Dedifferentiated amniotic fluid mesenchymal stem cell (primary cell): ENCODE measurements at regions not wholly inside any gene's neighbourhood (a gene's known extent, or its start where the extent isn't known, plus 50 kb on each side); places are given as distances from the start of the nearest gene placed in this dataset.
"Not testable (repeated sequence)": the region's sequence is repeated elsewhere in the genome, so short reads cannot be mapped to it uniquely, and the experiment has no call there.

Source experiments
- DNase-seq: peaks from one replicate; pipeline ENCODE4 v3.0.0-alpha.2; 2016; ENCODE audit errors: extremely low spot score

DNA sequence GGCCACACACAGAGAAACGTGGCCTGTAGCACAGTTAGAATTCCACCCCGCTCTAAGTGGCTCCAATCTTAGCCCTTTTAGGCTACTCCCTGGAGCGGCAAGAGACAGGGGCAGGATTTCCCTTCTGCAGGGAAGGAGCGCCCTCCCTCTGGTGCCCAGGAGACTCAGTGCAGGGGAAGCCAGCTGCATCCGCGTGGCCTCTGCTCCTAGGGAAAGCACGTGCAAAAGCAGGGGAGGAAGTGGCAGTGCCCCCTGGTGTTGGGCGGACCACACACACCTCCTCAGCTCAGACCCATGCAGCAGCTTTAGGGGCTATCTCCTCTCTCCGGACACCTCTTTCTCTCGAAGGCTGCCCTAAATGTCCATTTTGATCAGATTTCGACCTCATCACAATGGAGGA is 50.0 kb downstream of the SPRING1 start:
- no peak for DNase-seq

DNA sequence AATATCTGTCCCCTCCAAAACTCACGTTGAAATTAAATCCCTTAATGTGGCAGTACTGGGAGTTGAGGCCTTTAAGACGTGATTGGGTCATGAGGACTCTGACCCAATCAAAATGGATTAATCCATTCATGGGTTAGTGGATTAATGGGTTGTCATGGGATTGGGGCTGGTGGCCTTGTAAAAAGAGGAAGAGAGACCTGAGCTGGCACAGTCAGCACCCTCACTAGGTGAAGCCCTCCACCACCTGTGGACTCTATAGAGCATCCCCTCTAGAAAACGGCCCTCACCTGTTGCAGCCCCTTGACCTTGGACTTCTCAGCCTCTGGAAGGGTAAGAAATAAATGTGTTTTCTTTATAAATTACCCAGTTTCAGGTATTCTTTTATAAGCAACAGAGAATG is 53.0 kb downstream of the SPRING1 start:
- no peak for DNase-seq

DNA sequence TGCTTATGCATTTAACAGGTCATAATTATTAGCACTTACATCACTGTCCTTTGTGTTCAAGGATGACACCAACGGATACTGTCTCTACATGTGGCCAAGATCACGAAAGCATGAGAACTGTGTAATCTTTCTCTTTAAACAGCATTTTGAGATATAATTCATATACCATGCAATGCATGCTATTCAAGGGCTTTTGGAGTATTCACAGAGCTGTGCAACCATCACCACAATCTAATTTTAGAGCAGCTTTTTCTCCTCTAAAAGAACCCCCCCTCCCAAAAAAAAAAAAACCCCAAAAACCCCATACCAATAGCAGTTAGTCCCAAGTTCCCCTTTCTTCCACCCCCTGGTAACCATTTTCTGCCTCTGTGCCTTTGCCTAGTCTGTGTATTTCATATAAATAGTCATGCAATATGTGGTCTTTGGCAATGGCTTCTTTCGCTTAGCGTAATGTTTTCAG is 60.6 kb downstream of the SPRING1 start:
- DNase-seq: no peak

DNA sequence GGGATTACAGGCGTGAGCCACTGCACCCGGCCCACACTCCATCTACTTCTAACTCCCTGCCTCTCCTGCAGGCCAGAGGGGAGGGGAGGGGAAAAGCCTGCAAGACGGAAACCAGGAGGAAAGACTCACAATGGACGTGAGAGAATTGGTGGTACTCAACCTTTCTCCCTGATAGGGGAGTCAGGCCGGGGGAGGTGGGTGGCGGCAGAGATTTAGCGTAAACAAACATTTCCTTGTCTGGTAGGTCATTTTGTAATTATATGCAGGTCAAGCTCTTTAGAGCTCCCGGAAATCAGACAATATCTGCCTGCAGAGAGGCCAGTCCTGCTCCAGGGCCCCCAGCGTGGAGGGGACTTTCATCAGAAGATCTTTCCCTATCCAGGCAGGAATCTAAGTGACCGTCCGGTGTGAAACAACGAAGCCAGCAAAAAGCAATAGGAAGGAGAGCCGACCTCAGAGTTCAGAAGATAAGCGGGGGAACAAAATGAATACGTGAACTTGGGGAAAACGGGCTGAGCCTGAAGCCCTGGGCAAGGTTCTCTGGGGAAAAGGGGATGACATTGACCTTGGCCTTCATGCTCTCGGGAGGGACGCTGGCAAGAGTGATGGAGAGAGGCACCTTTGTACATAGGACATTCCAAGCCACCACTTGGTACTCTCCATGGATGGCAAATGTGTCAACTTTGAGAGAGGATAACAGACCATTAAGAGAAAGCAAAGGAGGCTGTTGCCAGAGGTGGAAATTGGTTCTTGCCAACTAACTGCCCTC is 62.3 kb downstream of the SPRING1 start:
- no peak for DNase-seq

- DNase-seq: no peak
Observed at GRCh38 chr12:116674643-116675183, 63.2 kb downstream of the SPRING1 start.

- no peak for DNase-seq
Observed at GRCh38 chr12:116673681-116674111, 64.2 kb downstream of the SPRING1 start.

- DNase-seq: no peak
Observed at GRCh38 chr12:116672842-116673516, 64.9 kb downstream of the SPRING1 start.

DNA sequence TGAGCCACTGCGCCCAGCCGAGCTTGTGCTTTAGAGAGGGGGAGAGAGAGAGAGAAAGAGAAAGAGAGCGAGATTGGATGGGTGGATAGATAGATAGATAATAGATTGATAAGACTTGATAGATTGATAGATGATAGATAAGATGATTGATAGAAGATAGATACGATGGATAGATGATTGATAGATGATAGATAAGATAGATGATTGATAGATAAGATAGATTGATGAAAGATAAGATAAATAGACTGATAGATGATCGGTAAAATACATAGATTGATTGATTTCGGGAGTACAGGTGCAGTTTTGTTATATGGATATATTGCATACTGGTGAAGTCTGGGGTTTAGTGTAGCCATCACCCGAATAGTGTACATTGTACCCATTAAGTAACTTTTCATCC is 65.9 kb downstream of the SPRING1 start:
- DNase-seq: no peak

DNA sequence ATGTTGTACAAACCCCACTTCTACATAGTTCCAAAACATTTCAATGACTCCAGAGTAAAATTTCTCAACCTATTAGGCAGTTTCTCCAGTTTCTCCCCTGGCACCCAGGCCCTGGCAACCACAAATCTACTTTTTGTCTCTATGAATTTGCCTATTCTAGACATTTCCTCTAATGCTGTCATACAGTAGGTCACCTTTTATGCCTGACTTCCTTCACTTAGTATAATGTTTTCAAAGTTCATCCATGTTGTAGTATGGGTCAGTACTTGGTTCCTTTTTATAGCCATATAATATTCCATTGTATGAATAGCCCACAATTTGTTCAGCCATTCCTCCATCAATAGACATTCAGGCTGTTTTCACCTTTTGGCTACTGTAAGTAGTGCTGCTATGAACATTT is 67.0 kb downstream of the SPRING1 start:
- DNase-seq: no peak

- no peak for DNase-seq
Observed at GRCh38 chr12:116667752-116668151, 70.1 kb downstream of the SPRING1 start.

DNA sequence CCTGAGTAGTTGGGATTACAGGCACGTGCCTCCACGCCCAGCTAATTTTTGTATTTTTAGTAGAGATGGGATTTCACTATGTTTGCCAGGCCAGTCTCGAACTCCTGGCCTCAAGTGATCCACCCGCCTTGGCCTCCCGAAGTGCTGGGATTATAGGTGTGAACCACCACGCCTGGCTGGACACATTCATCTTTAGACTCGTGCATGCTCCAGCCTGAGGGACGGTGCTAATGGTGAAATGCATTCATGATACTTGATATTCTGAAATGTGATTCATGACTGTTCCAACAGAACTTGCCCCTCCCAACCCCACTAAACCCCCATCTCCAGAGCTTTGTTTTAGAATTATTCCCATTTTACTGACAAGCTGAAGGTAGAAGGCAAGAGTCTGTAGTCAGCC is 71.0 kb downstream of the SPRING1 start:
- DNase-seq: not testable (repeated sequence)

- DNase-seq: no peak
Observed at GRCh38 chr12:116666305-116666673, 71.6 kb downstream of the SPRING1 start.

DNA sequence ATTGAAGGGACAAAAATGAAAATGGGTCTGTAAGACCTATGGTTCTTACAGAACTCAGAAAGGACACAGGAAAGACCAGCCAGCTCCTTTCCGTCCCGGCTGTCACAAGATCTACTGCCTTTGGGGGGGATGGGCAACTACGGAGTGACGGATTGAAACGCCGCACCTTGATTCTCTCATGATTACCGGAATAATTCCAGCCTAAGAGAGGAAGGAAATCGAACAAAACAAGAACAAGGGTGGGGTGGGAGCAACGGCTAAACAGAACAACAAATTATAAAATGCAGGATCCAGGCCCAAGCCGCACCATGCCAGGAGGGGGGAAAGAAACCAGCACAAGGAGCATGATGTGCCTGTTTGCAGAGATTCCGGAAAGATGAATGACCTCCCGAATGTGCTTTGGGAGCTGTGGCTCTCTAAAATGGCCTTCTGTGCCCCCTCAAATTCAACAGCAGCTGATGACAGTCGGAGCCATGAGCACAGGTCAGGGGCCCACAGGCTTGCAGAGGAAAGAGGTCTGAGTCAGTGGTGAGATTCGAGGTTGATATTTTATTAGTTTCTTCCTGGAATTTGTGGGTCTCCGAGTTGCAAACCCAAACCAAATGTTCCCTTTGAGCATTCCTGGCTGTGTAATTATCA is 72.1 kb downstream of the SPRING1 start:
- DNase-seq: no peak

- no peak for DNase-seq
Observed at GRCh38 chr12:116664085-116664484, 73.8 kb downstream of the SPRING1 start.

DNA sequence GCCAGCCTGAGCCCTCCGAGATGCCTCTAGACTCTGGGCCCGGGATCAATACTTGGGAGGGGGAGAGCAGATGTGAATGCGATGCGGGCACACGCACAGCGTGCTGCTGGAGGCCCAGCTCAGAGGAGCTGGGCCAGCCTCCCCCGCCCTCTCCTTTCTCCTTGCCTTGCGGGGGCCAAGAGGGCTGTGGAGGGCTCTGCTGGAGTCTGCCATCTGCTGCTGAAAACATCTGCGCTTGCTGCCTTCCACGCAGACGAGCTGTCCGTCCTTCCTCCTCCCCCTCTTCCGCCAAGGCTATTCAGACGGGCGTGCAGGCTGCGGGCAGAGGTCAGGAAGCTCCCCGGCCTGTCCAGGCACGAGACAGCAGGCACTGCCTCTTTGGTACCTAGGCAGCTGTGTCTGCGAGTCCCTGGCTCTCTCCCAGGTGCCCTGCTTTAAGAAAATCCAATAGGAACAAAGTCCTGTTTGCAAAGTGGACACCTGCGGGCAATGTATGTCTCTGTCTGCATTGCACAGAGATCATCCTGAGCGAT is 75.2 kb downstream of the SPRING1 start:
- no peak for DNase-seq

DNA sequence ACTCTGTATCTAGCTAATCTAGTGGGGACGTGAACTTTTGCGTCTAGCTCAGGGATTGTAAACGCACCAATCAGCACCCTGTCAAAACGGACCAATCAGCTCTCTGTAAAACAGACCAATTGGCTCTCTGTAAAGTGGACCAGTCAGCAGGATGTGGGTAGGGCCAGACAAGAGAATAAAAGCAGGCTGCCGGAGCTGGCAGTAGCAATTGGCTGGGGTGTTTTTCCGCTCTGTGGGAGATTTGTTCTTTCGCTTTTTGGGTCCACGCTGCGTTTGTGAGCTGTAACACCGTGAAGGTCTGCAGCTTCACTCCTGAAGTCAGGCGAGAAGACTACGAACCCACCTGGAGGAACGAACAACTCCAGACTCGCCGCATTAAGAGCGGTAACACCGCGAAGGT is 76.5 kb downstream of the SPRING1 start:
- DNase-seq: no peak

- not testable (repeated sequence) for DNase-seq
Observed at GRCh38 chr12:116660740-116661139, 77.1 kb downstream of the SPRING1 start.

- no peak for DNase-seq
Observed at GRCh38 chr12:116659771-116660481, 77.9 kb downstream of the SPRING1 start.

- no peak for DNase-seq
Observed at GRCh38 chr12:116657921-116658495, 79.9 kb downstream of the SPRING1 start.

GRCh38 chr12:116656306-116656705 is 81.6 kb downstream of the SPRING1 start:
- no peak for DNase-seq

DNA sequence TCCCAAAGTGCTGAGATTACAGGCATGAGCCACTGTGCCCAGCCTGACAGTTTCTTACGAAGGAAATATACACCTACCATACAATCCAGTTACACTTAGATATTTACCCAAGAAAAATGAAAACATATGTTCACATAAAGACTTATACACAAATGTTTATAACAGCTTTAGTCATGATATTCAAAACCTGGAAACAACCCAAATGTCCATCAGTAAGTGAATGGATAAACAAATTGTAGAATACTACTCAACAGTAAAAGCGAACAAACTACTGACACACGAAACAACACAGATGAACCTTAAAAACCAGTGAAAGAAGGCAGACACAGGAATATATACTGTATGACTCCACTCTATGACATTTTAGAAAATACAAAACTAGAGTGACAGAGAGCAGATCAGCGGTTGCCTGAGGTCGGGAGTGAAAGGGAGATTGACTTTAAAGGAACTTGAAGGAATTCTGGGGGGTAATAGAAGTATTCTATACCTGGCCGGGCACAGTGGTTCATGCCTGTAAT is 83.6 kb downstream of the SPRING1 start:
- peak; percentile 40 for DNase-seq
